NCI-H748 (cell line): ENCODE measurements at regions not wholly inside any gene's neighbourhood (a gene's known extent, or its start where the extent isn't known, plus 50 kb on each side); places are given as distances from the start of the nearest gene placed in this dataset.

Source experiments
- DNase-seq: peaks from one replicate; lab custom pipeline; 2025; ENCODE audit not compliant: unreplicated experiment; lab: John Stamatoyannopoulos, UW

DNA sequence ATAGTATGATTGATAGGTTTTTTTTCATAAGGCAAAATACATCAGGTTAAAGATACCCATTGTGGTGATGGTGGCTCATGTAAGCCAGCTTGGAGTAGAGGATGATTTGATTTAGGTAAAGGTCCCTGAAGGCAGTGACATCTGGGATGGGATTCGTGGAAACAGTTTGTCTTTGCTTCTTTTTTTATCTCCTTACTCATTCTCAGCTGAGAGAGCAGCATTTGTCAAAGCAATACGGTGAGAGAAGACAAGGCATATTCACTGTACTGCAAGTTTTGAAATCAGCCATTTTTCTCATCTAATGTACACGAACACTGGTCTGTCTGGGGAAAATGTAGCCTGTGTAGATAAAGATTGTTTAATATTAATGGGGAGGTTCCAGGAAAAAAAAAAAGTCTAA lies 749.1 kb downstream of the SQOR start:
- no peak for DNase-seq

DNA sequence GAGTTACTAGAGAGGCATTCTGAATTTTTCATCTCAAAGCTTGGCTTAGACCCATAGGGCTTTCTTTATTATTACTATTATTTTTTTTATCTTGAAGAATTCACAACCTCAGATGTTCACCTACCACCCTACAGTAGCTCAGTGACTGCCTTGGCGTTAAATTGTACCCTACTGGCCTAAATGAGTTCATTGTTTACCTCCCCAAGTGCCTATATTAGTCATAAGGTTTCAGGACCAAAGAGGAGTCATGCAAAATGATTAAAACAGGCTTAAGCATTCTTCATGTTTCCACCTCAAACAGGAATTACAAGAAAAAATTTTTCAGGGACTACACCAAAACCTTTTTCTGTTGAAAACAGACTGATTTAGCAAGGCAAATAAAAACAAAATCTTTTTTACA lies 751.5 kb downstream of the SQOR start:
- no peak for DNase-seq

DNA sequence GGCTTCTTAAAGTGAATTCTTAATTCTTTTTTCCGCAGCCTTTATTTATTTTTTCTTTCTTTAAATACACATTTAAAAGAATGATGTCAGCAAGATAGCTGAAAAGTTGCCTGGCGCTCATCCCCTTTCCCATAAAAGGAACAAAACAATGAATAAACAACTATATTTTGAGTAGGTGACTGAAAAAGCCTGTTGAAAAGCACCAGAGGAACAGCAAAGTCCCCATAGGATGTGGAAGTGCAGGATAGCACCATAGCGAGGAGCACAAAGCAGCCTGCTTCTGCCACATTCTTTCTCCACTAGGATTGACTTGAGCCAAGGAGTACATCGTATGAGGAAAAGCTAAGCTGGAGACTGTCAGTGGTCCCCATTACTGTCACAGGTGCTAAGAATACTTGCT lies 754.9 kb downstream of the SQOR start:
- DNase-seq, result no peak

DNA sequence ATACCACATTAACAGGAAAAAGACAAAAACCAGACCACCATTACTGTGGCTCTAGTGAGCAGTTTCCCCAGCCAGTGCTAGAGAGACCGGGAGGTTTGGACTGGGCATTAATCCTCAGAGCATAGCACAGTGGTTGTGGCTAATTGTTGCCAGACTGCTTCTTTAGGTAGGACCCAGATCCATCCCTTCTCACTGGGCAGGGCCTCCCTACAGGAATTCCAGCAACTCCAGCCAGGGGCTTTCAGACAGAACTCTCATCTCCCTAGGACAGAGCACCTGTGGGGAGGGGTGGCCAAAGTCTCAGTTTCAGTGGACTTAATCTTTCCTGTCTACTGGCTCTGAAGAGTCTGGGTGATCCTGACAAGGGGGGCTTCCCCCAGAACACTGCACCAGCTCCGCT lies 759.6 kb downstream of the SQOR start:
- no peak for DNase-seq

DNA sequence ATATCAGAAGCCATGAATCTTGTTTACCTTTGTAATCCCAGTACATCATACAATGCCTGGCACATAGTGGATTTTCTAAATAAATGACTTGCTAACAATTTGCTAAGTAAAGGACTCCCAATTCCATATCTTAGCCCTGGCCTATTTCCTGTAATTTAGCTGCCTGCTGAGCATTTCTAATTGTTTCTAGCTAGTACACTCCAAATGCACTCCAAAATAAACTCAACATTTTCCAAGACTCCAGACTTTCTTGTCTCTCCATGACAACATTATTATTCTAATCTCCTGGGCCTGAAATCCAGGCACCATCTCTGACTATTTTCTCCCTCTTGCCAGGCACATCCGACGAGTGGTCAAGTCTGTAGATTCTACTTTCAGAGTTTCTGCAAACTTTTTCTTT lies 773.5 kb downstream of the SQOR start:
- no peak for DNase-seq

DNA sequence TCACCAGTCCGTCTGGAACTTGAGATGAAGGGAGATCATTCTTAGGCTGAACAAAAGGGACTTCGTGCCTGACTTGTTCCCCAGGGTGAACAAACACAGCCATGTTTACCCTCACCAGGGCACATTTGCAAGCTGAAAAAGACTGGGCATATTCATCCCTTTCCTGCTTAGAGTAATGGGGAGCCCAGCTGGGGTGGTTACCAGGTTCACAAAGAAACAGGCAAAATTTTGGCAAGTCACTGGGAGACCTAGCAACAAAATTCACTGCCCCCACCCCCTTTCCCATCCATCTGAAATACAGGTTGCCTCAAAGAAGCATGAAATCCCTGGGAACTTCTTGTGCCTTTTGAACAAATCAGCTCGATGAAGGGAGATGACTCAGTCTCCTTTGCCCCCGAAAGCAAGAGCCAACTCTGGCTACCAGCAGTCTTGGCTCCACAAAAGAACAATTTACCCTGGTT lies 775.0 kb downstream of the SQOR start:
- DNase-seq, result peak; percentile 73

DNA sequence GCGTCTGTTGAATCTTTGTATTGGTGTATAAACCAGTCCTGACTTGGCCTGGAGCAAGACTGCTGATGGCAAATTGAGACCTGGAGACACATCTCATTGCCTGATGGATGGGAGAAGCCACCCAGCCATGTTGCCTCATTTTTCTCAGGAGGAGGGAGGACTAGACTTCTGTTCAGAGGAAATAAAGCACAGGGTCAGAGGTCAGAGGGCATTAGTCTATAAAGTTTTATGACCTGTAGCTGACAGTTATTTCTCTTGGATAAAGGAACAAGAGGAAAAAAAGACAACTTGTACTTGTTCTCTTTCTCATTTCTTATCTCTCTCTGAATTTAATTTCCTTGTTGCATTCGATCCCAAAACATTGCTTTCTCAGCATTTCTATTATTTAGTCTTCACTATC lies 775.9 kb downstream of the SQOR start:
- no peak for DNase-seq

DNA sequence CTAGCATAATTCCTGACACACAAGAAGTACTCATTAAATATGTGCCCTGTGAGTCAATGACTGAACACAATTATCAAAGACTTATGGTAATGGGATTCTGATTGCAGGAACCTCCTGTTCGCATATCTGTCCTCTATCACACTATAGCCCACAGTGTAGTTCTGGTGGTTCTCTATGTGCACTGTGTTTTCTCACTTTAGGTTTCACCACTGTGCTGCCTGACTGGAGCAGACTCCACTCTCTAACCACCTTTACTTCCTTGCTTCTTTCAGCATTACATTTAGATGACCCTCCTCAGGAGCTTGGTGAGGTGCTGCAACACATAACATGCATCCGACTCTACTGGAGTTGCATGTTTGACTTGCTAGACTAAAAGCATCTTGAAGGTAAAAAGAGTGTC lies 777.1 kb downstream of the SQOR start:
- no peak for DNase-seq

DNA sequence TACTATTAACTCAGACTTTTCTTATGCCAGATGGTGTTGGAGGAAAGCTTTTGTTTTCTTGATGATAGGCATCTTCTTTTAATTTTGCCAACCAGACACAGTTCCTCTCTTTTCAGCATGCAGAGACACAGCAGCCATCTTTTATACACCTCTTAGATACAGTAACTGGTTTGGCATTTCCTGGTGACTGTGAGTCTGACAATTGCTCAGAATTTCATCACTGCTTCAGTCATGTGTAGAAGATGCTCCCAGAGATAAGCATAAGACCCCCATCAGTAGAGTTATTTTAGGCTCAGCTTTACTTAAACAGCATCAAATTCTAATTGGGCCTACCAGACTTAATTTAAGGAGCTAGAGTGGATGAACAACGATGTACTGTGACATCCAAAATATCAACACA lies 779.0 kb downstream of the SQOR start:
- no peak for DNase-seq

DNA sequence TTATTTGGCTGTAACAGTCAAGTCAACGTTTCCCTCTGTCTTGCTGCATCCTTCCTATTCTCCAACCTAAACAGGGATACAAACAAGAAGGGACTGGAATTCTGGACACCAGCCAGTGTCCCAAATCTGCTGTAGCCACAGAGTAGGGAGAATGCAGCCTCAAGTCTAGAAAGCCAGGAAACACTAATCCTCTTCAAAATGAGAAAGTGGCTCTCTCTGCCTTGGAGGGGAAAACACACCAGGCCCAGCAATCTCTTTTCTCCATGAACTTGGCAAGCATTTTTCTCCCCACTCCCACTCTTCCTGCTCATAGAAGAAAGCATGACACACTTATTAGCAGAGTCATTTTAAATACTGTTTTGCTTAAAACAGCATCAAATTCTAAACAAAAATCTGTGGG lies 781.7 kb downstream of the SQOR start:
- DNase-seq, result no peak

DNA sequence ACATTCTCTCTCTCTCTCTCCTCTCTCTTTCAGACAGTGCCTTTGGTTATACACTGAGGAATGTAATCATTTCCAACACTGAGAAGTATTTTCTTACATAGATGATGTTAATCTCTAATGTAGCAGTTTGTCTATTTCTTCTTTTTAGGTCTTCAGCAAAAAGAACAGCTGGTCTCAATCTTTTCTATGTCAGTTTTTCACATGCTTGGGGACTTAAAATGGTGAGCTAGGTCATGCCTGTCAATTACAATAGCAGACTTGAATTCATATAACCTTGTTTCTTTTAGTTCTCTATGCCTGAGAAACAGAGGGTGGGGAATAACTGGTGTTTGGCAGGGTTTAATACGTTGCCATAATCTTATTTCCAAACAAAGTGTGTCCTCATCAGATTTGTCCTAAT lies 786.2 kb downstream of the SQOR start:
- no peak for DNase-seq

DNA sequence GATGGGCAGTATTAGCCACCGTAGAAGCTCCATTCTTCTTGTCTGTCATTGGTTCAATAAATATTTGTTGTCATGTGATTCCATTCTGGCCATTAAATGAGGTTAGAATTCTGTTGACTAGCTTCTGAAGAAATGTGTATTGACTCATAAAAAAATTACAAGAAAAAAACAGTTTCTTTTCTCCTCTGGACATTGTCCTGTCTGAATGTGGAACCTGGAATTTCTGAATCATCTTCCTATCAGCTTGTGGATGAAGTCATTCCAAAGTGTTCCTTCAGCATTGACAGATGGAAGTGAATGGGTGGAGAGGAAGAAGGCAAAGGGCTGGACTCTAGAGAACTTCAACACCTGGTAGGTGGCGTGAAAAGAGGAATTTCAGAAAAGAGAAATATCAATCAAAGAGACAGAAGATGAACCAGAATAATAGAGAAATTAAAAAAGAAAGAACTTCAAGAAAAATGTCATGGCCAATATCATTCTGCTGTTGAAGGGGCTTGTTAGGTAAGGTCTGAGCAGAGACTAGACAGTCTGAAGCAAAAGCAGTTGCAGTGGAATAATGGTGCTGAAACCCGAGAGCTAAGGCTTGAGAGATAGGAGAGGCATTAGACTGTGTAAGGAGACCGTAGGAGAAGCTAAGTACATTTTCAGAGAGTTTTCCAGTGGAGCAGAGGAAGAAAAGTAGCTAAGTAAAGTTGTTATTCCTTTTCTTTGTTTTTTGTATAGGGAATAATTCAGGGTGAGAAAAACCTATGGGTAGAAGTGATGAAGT lies 806.6 kb downstream of the SQOR start:
- no peak for DNase-seq

DNA sequence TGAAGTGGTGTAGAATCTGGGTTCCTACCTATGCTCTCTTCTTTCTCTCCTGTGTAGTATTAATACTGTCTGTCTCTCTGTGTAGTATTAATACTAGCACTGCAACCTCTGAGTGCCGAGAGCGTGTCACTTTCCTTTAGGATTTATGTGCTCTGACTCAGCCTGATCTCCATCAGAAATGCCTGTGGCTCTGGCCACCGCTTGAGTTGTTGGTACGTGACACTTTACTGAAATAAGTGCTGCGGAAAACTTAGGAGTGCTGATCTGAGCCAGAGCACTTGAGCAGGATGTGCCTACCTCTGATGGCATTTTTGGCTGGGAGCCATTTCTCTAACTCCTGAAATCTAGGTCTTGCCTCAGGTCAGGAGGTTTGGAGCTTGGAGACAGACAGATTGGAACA lies 807.4 kb downstream of the SQOR start:
- DNase-seq, result no peak

DNA sequence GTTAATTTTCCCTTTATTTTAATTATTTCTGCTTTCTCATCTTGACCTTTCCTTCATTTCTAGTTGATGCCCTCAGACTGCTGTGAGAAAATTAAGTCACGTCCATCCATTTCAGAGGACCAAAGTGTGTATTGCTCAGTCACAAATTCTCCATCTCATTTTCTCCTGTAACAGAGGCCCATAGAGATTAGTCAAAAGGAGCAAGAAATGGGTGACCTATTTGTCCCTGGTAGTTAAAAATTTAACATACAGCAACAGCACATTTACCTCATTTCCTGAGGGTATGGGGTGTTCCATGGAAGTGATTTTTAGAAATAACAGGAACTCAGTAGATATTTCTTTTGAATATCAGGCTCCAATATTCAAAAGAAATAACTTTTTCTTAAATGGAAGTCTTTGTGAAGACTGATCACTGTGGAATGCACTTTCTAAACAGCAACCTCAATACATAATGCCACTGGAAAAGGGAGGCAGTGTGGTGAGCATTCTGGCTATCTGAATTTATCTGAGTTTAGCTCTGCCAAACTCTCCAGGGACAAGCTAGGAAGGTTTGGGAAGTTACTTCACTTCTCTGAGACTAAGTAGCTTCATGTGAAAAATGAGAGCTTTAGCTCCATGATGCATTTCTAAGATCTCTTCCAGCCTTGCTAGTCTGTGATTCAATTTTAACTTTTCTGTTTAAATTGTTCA lies 808.2 kb downstream of the SQOR start:
- DNase-seq, result no peak

DNA sequence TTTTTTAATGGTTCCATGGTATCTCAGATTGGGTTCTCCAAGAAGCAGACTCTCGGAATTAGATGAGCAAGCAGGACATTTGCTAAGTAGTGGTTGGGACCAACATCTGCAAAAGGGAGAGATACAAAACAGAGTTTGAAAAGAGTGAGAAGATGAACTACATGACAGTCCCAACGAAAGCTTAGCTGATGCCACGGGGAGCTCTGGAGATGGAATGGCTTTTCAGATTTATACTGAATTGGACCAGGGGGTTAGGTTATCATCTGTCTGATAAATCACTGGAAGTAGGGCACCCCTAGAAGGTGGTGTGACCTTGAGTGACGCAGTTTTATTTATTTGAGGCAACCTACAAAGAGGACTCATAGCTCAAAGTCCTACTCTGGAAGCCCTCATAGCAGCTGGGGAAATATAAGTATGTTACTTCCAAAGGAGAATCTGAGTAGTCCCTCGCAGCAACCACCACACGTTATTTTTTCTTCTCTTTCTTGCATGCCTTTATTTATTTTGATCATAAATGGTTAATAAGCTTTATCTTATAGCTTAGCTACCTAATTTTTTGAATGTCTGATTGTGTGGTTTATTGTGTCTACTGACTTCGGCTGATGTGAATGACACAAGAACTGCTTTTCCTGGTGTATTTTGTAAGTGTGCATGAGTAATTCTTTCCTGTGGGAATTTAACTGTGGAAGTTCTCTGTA lies 815.4 kb downstream of the SQOR start:
- no peak for DNase-seq

DNA sequence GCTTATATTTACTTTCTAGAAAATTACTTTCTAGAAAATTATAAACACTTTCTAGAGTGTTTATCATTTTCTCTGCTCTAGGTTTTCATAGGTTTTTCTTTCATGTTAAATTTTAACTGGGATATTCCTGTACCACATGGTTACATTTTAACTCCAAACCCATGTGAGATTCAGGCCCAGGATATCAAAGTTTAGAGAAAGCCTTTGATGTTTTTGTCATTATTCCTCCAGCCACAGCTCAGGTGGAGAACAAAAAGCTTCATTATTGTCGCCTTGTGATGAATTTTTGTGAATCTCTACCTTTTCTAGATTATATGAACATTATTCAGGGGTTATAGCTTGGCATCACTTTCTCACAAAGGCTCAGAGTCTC lies 816.0 kb downstream of the SQOR start:
- no peak for DNase-seq

DNA sequence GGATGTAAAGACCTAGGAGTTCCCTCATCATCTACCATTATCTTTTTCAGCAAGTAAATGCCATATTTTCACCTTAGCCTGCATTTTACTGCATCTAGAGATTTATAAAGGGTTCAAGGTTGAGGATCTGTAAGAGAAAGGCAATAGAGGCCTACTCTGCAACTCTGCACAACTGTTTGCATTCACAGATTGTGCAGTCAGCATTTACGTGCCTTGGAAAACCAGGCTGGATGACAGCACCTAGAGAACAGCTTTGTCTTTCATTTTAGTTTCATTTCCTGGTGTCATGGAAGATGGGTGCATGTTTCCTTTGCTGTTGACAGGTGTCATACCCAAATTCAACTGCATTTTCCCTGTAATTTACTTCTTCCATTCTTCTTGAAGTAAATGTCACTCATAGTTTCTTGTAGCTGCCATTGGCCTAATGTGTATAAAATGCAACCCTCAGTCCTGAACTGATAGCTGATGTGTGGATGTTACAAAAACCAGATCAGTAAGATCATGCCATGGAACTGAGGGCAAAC lies 817.5 kb downstream of the SQOR start:
- DNase-seq, result no peak

DNA sequence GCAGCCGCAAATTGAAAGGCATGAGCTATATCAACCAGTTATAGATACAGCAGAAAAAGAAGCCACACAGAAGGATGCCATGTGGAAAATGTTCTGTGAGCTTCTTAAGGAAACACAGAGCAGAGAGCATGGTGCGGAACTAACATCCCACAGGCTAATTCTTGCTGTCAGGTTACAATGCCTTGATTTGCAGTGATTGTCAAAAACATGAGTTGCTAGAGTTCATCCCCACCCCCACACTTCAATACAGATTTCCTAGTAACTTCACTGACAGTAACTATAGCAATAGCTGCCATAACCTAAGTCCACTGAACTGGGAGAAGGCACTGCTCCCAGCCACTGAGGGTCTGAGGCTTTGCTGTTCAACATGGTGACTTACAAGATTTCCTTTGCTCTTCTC lies 821.6 kb downstream of the SQOR start:
- DNase-seq, result no peak

DNA sequence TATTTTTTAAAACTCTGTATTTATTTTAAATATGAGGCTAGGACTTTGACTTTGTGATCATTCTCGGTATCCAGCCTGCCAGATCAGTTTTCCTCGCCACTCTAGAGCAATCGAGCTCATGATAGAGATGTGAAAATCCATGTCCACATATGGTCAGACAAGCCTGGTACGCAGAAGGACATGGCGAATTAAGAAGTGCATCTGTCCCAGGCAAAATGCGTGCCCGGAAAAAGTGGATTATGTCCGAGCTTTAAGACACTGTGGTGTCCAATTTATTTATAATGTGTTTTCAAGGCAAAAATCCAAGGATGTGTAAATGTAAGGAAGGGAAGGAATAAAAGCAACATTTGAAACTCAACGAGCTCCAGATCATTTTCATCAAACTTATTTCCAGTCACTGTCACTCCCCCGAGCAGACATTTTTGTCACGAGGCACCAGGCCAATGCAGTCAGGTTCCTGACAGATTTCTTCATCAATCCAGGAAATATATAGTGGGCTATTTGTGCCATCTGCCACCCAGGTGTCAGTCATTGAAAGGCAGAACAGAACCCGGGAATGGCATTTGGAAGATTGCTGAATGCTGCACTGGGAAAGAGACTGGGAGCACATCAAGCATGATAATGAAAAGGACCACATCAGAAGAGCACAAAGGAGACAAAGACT lies 825.7 kb downstream of the SQOR start:
- no peak for DNase-seq

DNA sequence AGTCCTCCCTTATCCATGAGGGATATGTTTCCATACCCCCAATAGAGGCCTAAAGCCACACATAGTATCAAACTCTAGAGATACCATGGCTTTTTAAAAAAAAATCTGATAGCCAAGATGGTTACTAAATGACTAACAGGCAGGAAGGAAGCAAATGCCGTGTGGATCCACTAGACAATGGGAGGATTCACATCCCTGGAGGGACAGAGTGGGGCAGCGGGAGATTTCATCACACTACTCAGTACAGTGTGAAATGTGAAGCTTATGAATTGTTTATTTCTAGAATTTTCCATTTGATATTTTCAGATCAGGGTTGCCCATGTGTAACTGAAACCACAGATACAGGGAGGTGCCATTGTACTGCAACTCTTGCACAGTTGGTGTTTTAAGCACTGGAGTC lies 826.6 kb downstream of the SQOR start:
- DNase-seq, result no peak

DNA sequence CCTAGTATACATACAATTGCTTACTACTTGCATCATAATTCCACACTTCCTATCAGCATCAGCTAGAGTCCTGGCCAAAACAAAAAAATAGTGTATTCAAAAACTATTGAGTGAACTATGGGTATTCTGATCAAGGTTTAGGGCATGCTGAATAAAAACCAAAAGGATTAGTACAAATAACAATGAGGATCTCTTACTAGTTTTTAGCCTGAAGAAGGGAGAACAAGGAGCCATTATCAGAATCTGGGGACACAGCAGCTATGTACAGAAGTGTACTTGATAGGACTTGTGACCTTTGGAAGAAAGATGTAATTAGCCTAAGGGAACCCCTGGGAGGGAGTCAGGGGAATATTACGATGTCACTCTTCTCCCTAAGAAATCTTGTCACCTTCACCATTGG lies 832.2 kb downstream of the SQOR start:
- no peak for DNase-seq
